Ramos (cell line): ENCODE measurements at regions not wholly inside any gene's neighbourhood (a gene's known extent, or its start where the extent isn't known, plus 50 kb on each side); places are given as distances from the start of the nearest gene placed in this dataset.
"Not testable (repeated sequence)": the region's sequence is repeated elsewhere in the genome, so short reads cannot be mapped to it uniquely, and the experiment has no call there.

ENCODE experiments used
- in situ Hi-C: fragments of 300-500 bp; cut with MboI; formaldehyde crosslinking; loops from one replicate; pipeline ENCODE4 v1.14.3; 2022; ENCODE audit warnings: low sequenced_read_pairs; ENCODE audit not compliant: unreplicated experiment

- in situ Hi-C loops, result no loop called here
Observed at GRCh38 chr15:69696946-69697345, 244.3 kb downstream of the RPLP1 start.

- in situ Hi-C loops, result no loop called here
Observed at GRCh38 chr15:69697916-69698315, 245.3 kb downstream of the RPLP1 start.

- in situ Hi-C loops, result no loop called here
Observed at GRCh38 chr15:69699096-69699495, 246.5 kb downstream of the RPLP1 start.

GRCh38 chr15:69700380-69700779 lies 247.8 kb downstream of the RPLP1 start:
- in situ Hi-C loops, result no loop called here

GRCh38 chr15:69701198-69701597 lies 248.6 kb downstream of the RPLP1 start:
- in situ Hi-C loops, result no loop called here

DNA sequence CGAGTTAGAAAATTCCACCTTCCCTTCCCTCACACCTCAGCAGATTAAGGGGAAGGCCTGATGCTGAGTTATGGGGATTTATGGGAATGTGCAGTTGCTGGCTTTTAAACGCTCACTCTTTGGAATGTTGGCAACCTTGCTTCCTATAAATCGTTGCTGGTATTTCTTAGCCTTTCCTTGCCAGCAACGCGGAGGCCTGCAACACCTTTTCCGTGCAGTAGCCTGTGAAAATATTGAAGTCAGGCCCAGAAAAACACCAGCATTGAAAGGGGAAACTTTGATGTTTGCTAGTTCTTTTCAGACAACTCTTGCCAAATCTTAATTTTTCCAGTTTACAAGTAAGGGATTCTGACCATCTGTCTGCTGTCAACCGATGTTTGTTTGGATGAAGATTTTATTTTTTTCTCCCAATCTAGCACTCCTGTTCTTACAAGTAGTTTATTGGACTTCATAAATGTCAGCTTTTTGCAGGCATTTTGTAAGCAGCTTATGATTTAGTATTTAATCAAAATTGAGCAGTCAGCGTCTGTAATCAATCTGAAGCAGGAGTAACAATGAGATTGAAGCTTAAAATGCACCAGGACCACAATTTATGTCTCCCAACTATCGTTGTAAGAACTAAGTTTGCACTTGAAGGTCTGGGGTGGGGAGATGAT lies 251.0 kb downstream of the RPLP1 start:
- in situ Hi-C loops, result no loop called here

DNA sequence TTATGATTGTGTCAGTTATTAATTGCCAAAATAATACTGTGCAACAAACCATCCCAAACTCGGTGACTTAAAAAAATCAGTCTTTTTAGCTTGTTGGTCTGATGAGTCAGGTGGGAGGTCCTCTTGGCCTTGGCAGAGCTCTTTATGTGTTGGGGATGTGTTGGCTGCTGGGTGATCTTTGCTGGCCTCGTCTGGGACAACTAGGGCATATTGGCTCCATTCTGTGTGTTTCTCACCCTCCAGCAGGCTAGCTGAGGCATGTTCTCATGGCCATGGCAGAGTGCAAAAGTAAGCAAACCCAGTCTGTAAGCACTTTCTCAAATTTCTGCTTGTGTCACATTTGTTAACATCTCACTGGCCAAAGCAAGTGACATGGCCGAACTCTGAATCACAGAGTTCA lies 251.6 kb downstream of the RPLP1 start:
- in situ Hi-C loops, result no loop called here

- in situ Hi-C loops, result no loop called here
Observed at GRCh38 chr15:69704700-69705099, 252.1 kb downstream of the RPLP1 start.

GRCh38 chr15:69706353-69707097 lies 253.9 kb downstream of the RPLP1 start:
- in situ Hi-C loops, result no loop called here

- in situ Hi-C loops, result not testable (repeated sequence)
Observed at GRCh38 chr15:69707241-69707640, 254.6 kb downstream of the RPLP1 start.

GRCh38 chr15:69708436-69709122 lies 256.0 kb downstream of the RPLP1 start:
- in situ Hi-C loops, result not testable (repeated sequence)

DNA sequence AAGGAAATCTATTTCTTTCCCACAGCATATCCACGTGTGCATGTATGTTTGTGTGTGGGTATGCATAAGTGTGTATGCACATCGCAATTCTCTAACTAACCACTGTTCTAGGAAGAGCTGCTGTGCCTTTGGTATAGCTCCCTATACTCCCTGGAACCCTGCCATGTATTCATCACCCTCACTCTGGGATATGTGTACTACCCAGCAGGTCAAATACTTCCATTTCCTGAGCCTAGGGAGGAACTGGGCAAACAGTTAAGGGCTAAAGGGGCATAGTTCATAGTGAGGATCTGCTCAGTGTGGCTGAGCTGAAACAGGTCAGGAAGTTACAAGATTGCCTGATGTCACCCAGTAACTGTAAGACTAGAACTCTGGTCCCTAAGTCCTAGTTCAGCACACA lies 260.4 kb downstream of the RPLP1 start:
- in situ Hi-C loops, result no loop called here

GRCh38 chr15:69713726-69714559 lies 261.3 kb downstream of the RPLP1 start:
- in situ Hi-C loops, result no loop called here

- in situ Hi-C loops, result no loop called here
Observed at GRCh38 chr15:69715210-69715609, 262.6 kb downstream of the RPLP1 start.

GRCh38 chr15:69718436-69718835 lies 265.8 kb downstream of the RPLP1 start:
- in situ Hi-C loops, result no loop called here

- in situ Hi-C loops, result no loop called here
Observed at GRCh38 chr15:69718916-69719315, 266.3 kb downstream of the RPLP1 start.

DNA sequence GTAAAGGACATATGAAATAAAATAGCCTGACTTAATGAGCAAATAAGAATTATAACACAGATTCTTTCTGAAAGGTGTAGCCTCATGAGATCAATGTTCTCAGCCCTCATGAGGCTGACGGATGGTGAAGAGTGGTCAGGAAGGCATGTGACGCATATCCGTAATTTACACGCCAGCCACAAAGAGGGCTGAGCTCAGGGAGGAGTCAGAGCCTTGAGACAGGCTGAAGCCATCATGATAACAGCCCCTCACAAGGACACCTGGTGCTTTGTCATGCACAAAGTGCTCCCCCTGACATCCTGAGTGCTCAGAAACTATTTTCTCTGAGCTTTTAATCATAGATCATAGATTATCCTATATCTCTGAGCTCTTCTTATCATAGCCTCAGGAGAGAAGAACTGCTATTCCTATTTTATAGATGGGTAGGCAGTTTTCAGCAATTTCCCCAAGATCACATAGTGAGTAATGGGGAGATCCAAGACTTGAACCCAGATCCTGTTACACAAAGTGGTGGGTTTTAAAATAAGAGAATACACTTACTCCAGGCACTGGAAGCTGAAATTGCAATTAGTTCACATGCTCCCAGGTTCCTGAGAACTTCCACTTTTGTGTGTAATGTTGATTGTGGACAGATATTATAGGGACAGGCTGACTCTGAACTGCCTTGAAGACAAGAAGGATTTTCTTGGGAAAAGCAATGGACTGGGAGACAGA lies 267.1 kb downstream of the RPLP1 start:
- in situ Hi-C loops, result loop anchor here (10.0 kb wide), 1 partner anchor 765 kb away; no protein-coding TSS in a partner anchor

DNA sequence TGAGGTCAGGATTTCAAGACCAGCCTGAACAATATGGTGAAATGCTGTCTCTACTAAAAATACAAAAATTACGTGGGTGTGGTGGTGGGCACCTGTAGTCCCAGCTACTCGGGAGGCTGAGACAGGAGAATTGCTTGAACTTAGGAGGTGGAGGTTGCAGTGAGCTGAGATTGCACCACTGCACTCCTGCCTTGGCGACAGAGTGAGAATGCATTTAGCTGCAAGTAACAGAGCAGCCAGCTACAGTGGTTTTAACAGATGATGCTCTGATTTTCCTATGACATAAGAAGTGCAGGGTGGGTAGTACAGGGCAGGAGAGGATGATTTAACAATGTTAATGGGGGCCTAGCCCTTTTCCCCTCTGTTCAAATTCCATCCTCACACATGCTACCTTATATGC lies 267.9 kb downstream of the RPLP1 start:
- in situ Hi-C loops, result loop anchor here (10.0 kb wide), 1 partner anchor 764 kb away; no protein-coding TSS in a partner anchor

GRCh38 chr15:69722924-69723323 lies 270.3 kb downstream of the RPLP1 start:
- in situ Hi-C loops, result loop anchor here (10.0 kb wide), 1 partner anchor 762 kb away; no protein-coding TSS in a partner anchor
